MCF 10A (cell line): ENCODE measurements at regions not wholly inside any gene's neighbourhood (a gene's known extent, or its start where the extent isn't known, plus 50 kb on each side); places are given as distances from the start of the nearest gene placed in this dataset.

Experiments used
- BruUV-seq: library from RNA; stranded (reverse); fragments of 400-500 nt; replicated peaks from 2 replicates; lab custom pipeline; 2021; lab: Mats Ljungman, UMichigan
- CTCF ChIA-PET: fragments of 300-600 bp; sonication (Branson Sonifier 250); formaldehyde crosslinking; extraction: SDS; loops from one replicate; lab custom pipeline; 2021; ENCODE audit warnings: antibody characterized with exemption, inconsistent platforms; lab: Yijun Ruan, JAX
- POLR2A ChIA-PET: fragments of 300-600, 350-650 bp; sonication (Branson Sonifier 250); formaldehyde crosslinking; extraction: SDS; loops from one replicate; lab custom pipeline; 2020; ENCODE audit warnings: antibody characterized with exemption, inconsistent platforms; lab: Yijun Ruan, JAX
- DNase-seq: peaks from one replicate; pipeline ENCODE4 v3.0.0-alpha.2; 2018; ENCODE audit not compliant: unreplicated experiment
- H3K27ac Mint-ChIP-seq: one replicate; pipeline ENCODE4 v1.8.0; 2022; ENCODE audit warnings: mild to moderate bottlenecking, low read depth, mixed read lengths; ENCODE audit not compliant: unreplicated experiment
- H3K27me3 Mint-ChIP-seq: one replicate; pipeline ENCODE4 v1.8.0; 2022; ENCODE audit warnings: mixed read lengths; ENCODE audit not compliant: insufficient read depth, unreplicated experiment
- H3K36me3 Mint-ChIP-seq: one replicate; pipeline ENCODE4 v1.8.0; 2022; ENCODE audit warnings: mild to moderate bottlenecking, moderate library complexity, mixed read lengths; ENCODE audit not compliant: insufficient read depth, unreplicated experiment
- H3K4me1 Mint-ChIP-seq: one replicate; pipeline ENCODE4 v1.8.0; 2022; ENCODE audit warnings: mixed read lengths; ENCODE audit not compliant: insufficient read depth, unreplicated experiment
- H3K4me3 Mint-ChIP-seq: one replicate; pipeline ENCODE4 v1.8.0; 2022; ENCODE audit warnings: mild to moderate bottlenecking, moderate library complexity, mixed read lengths; ENCODE audit not compliant: unreplicated experiment
- H3K9me3 Mint-ChIP-seq: one replicate; pipeline ENCODE4 v1.8.0; 2022; ENCODE audit warnings: mixed read lengths; ENCODE audit not compliant: unreplicated experiment
- CTCF ChIP-seq: fragments of 200-600 bp; IDR thresholded peaks from one replicate; pipeline ENCODE4 v1.8.0; 2022; ENCODE audit warnings: antibody characterized with exemption, mild to moderate bottlenecking; ENCODE audit not compliant: unreplicated experiment
- intact Hi-C: fragments of 100-400 bp; cut with micrococcal nuclease; formaldehyde crosslinking; loops from 2 replicates; pipeline ENCODE4 v1.14.1; 2022

GRCh38 chr3:188041895-188042294 lies 112.1 kb upstream of the LPP start:
- DNase-seq: no peak
- ChIA-PET POLR2A (no interaction called here), CTCF (interaction anchor here (0.9 kb wide), 1 partner anchor 913 kb away, joined by 4 read pairs; no protein-coding TSS in a partner anchor)
- TF ChIP-seq CTCF: no peak
- Mint-ChIP-seq H3K9me3 (no peaks in the 10 kb centered on the region), H3K4me3 (no peak overlapping the region), H3K27ac (no peak overlapping the region), H3K27me3 (no peaks in the 10 kb centered on the region), H3K4me1 (peaks cover 9% of the 10 kb centered on the region), H3K36me3 (no peaks in the 10 kb centered on the region)
- intact Hi-C loops: no loop called here
- no TSS peak for BruUV-seq

DNA sequence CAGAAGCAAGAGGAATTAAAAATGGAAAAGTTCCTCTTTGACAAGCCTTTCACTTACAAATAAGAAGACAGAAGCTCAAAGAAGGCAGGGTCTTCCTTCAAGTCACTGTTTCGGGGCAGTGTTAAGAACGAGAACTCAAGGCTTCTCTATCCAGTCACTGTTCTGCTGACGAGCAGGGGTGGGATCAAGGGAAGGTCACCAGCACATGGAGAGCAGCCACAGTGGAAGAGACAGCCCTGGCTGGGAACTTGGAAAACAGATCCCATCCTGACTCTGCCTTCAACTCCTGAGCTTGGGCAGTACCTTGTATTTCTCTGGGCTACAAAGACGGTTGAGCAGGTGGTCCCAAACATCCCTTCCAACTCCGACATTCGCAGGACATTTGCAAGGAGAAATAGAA lies 111.5 kb upstream of the LPP start:
- H3K27ac Mint-ChIP-seq: no peak overlapping the region
- H3K36me3 Mint-ChIP-seq: no peaks in the 10 kb centered on the region
- no peak for TF ChIP-seq CTCF
- no peak overlapping the region for H3K4me3 Mint-ChIP-seq
- ChIA-PET CTCF (interaction anchor here (0.5 to 1.0 kb wide), 2 partner anchors 163 to 631 kb away, joined by 3 to 4 read pairs; no protein-coding TSS in a partner anchor), POLR2A (interaction anchor here (1.4 kb wide), 1 partner anchor 9 kb away, joined by 3 read pairs; no protein-coding TSS in a partner anchor)
- H3K27me3 Mint-ChIP-seq: no peaks in the 10 kb centered on the region
- intact Hi-C loops: no loop called here
- no peak for DNase-seq
- no peaks in the 10 kb centered on the region for H3K9me3 Mint-ChIP-seq
- BruUV-seq: no TSS peak
- peaks cover 6% of the 10 kb centered on the region for H3K4me1 Mint-ChIP-seq

DNA sequence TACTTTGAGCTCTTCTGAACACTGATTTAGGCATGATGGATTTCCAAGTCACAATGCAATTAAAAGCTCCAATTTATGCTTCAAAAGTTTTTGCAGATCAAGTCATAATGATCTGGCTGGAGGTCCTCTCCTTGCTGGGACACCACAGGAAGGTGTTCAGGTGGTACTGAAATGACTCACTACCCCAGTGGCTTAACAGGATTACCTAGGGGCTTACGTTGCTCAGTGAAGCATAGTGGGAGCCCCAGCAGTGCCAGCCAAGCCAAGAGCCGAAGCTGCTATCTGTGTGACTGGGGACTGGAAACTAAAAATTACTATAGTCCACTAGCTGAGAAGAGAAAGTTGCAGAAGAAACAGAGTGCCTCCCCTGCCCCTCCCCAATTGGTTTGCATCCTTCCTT lies 110.1 kb upstream of the LPP start:
- Mint-ChIP-seq H3K27me3 (no peaks in the 10 kb centered on the region), H3K4me3 (no peak overlapping the region), H3K9me3 (no peaks in the 10 kb centered on the region), H3K27ac (no peak overlapping the region), H3K36me3 (no peaks in the 10 kb centered on the region), H3K4me1 (no peaks in the 10 kb centered on the region)
- TF ChIP-seq CTCF: no peak
- no TSS peak for BruUV-seq
- CTCF ChIA-PET: interaction anchor here (1.1 kb wide), 1 partner anchor 126 kb away, joined by 5 read pairs; no protein-coding TSS in a partner anchor
- no peak for DNase-seq
- POLR2A ChIA-PET: interaction anchor here (0.7 kb wide), 1 partner anchor 199 kb away, joined by 4 read pairs; no protein-coding TSS in a partner anchor
- intact Hi-C loops: no loop called here

DNA sequence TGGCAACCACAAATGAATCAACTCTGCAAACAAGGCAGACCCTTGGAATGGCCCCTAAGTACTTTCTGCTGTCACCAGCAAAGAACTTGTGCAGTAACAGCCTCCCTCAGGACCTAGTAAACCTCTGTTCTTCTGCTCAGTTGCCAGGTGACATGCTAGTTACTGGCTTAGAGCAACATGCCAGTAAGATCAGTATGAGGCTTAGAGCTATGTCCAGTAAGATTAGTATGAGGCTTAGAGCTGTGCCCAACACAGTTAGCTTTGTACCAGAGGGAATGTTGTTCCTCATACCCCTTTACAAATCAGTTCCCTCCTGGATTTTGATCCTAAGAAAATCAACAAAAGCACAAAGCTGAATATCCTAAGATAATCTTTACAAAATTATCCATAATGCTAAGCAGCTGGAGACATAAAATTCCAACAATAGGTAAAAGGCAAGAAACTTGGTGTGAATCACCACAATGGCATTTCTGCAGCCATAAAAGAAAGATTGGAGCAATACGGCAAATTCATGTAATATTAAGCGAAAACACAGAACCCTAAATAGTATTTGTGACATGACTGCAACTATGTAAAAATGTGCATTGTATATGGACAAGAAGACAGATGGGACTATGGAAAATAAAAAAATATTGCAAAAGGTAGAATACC lies 107.3 kb upstream of the LPP start:
- no peaks in the 10 kb centered on the region for H3K4me1 Mint-ChIP-seq
- ChIA-PET CTCF (interaction anchor here (0.6 kb wide), 2 partner anchors 158 to 367 kb away, joined by 3 to 4 read pairs; no protein-coding TSS in a partner anchor), POLR2A (no interaction called here)

More for the DNA sequence above, 107.3 kb upstream of the LPP start:
- no peaks in the 10 kb centered on the region for H3K36me3 Mint-ChIP-seq
- intact Hi-C loops: no loop called here
- H3K27ac Mint-ChIP-seq: no peak overlapping the region
- BruUV-seq: no TSS peak
- no peaks in the 10 kb centered on the region for H3K27me3 Mint-ChIP-seq
- H3K9me3 Mint-ChIP-seq: no peaks in the 10 kb centered on the region
- peak; percentile 19 for DNase-seq
- TF ChIP-seq CTCF: no peak
- H3K4me3 Mint-ChIP-seq: no peak overlapping the region
